Left lung (tissue), 4 donors: ENCODE measurements at regions not wholly inside any gene's neighbourhood (a gene's known extent, or its start where the extent isn't known, plus 50 kb on each side); places are given as distances from the start of the nearest gene placed in this dataset.

Experiments used
- ATAC-seq: fragments of 200-7000 bp; cut with Tn5 transposase; one replicate; pipeline ENCODE4 v1.9.1; 2020; ENCODE audit warnings: moderate library complexity
- DNase-seq, 4 donors: peaks; one replicate each; pipeline ENCODE4 v3.0.0-alpha.2; 2013 to 2020
- H3K27ac ChIP-seq, 2 donors: fragments of 200-600 bp; sonication (generic) in 1 of 2; one replicate each; pipeline versions ENCODE4 v1.5.0 to v1.8.0; 2020 to 2021
- H3K27me3 ChIP-seq, 2 donors: fragments of 200-600 bp; sonication (generic) in 1 of 2; one replicate each; pipeline versions ENCODE4 v1.5.0 to v1.8.0; 2020 to 2021
- H3K36me3 ChIP-seq, 2 donors: fragments of 200-600 bp; sonication (generic) in 1 of 2; one replicate each; pipeline versions ENCODE4 v1.5.0 to v1.8.0; 2020 to 2021
- H3K4me1 ChIP-seq, 2 donors: fragments of 200-600 bp; one replicate each; pipeline ENCODE4 v1.8.0; 2021
- H3K4me3 ChIP-seq, 2 donors: fragments of 200-600 bp; sonication (generic) in 1 of 2; one replicate each; pipeline versions ENCODE4 v1.5.0 to v1.8.0; 2020 to 2021; ENCODE audit warnings: mild to moderate bottlenecking in 1 of 2
- H3K9me3 ChIP-seq, 2 donors: fragments of 200-600 bp; sonication (generic) in 1 of 2; one replicate each; pipeline versions ENCODE4 v1.5.0 to v1.8.0; 2020 to 2021
- CTCF ChIP-seq, 2 donors: fragments of 200-600 bp; sonication (generic) in 1 of 2; IDR thresholded peaks; one replicate each; pipeline versions ENCODE4 v1.5.0 to v1.8.0; 2021; ENCODE audit warnings: antibody characterized with exemption in 2 of 2
- intact Hi-C, 2 donors: fragments of 100-400 bp; cut with DNase I; formaldehyde crosslinking; loops; one replicate each; pipeline versions ENCODE4 v1.11.2 to v1.14.2; 2022
- donor health status: DM: no; HTN: yes; CAD: no.
- donor health status: DM: no; HTN: no; CAD: no.

- Histone ChIP-seq H3K36me3 (no peaks in the 10 kb centered on the region), H3K4me3 (no peak overlapping the region), H3K4me1 (no peaks in the 10 kb centered on the region), H3K27me3 (no peaks in the 10 kb centered on the region), H3K27ac (no peak overlapping the region), H3K9me3 (no peaks in the 10 kb centered on the region)
- peak in 2 of 4 donors; percentile 1 for DNase-seq
- no peak for TF ChIP-seq CTCF (IDR thresholded peaks at IDR 0.05)
- intact Hi-C loops, result no loop called here
- no peak for ATAC-seq
Measured at GRCh38 chrX:5549512-5549911, 679.2 kb downstream of the NLGN4X start.

- DNase-seq (no peak), ATAC-seq (no peak)
- no peak for TF ChIP-seq CTCF (IDR thresholded peaks at IDR 0.05)
- H3K36me3 ChIP-seq, result no peaks in the 10 kb centered on the region
- intact Hi-C loops, result no loop called here
- no peak overlapping the region for H3K4me3 ChIP-seq
- no peak overlapping the region for H3K27ac ChIP-seq
- H3K4me1 ChIP-seq, result no peaks in the 10 kb centered on the region
- no peaks in the 10 kb centered on the region for H3K9me3 ChIP-seq
- H3K27me3 ChIP-seq, result no peaks in the 10 kb centered on the region
Measured at GRCh38 chrX:5537098-5537497, 691.6 kb downstream of the NLGN4X start.

DNA sequence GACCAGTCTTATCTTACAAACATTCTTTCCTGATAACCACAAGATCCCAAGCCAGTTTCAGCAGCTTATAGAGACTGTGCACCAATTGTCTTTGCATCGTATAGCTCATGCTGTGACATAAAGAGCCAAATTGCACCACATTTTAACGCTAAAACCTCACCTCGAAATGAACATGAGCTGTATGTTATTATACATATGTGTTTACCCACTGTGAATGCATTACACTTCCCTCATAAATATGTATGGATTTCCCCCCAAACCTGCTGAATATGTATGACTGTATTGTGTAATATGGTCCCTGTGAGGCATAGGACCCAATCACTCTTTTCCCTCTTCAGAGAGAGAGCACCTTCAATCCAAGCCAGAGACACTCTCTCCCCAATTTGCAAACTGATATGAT, 692.4 kb downstream of the NLGN4X start:
- no peak for DNase-seq
- Histone ChIP-seq H3K4me3 (no peak overlapping the region), H3K9me3 (no peaks in the 10 kb centered on the region), H3K27me3 (no peaks in the 10 kb centered on the region), H3K27ac (no peak overlapping the region), H3K36me3 (no peaks in the 10 kb centered on the region), H3K4me1 (no peaks in the 10 kb centered on the region)
- no peak for ATAC-seq
- no peak for TF ChIP-seq CTCF (IDR thresholded peaks at IDR 0.05)
- intact Hi-C loops, result no loop called here

DNA sequence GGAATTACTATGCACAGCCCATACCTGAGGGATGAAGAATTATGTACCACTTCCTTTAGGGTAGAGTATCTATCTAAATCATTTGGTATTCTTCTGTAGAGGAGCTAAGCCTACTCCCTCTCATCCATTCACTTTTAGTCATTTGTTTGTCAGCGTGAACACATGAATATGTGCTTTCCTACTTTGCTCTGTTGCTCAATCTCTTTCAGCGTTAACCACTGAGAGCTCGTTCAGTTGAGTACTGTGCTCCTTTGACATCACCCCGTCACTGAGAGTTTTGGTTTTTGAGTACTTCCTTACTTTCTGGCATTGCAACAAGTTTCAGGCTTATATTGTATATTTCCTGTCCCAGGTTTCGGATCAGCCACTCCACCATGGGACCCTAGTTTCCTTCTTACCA, 700.6 kb downstream of the NLGN4X start:
- no peak for DNase-seq
- TF ChIP-seq CTCF (IDR thresholded peaks at IDR 0.05), result no peak
- peak; percentile 65 for ATAC-seq

DNA sequence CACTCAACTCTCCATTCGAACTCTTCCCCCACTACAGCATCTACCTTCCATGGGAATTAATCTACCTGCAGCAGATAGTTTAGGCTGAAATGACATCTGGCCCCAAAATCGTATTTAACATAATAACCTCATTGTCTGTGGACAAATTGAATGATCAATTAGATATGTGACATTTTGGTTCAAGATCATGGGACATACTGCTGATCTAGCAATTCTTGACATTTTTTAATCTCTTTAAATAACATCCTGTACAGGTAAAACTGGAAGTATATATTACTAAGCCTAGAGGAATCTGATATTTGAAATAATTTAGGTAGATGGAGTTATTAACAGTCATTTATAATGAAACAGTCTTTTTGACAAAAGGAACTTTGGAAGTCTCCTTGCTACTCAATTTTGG, 702.5 kb downstream of the NLGN4X start:
- no peak for TF ChIP-seq CTCF (IDR thresholded peaks at IDR 0.05)
- Histone ChIP-seq H3K27me3 (no peaks in the 10 kb centered on the region), H3K4me3 (no peak overlapping the region), H3K9me3 (no peaks in the 10 kb centered on the region), H3K4me1 (no peaks in the 10 kb centered on the region), H3K36me3 (no peaks in the 10 kb centered on the region), H3K27ac (no peak overlapping the region)
- ATAC-seq, result no peak
- intact Hi-C loops, result no loop called here
- no peak for DNase-seq

More for the DNA sequence above, 700.6 kb downstream of the NLGN4X start:
- H3K36me3 ChIP-seq, result no peaks in the 10 kb centered on the region
- no peak overlapping the region for H3K4me3 ChIP-seq
- intact Hi-C loops, result no loop called here
- H3K27me3 ChIP-seq, result no peaks in the 10 kb centered on the region
- no peaks in the 10 kb centered on the region for H3K4me1 ChIP-seq
- H3K9me3 ChIP-seq, result no peaks in the 10 kb centered on the region
- no peak overlapping the region for H3K27ac ChIP-seq
